Left colon (tissue), 2 donors: ENCODE measurements at regions not wholly inside any gene's neighbourhood (a gene's known extent, or its start where the extent isn't known, plus 50 kb on each side); places are given as distances from the start of the nearest gene placed in this dataset.
"Not testable (repeated sequence)": the region's sequence is repeated elsewhere in the genome, so short reads cannot be mapped to it uniquely, and the experiment has no call there.

Experiments
- ATAC-seq: fragments of 200-7000 bp; cut with Tn5 transposase; one replicate; pipeline ENCODE4 v1.9.1; 2020; ENCODE audit warnings: mild to moderate bottlenecking, moderate library complexity
- DNase-seq, 2 donors: peaks; one replicate each; pipeline ENCODE4 v3.0.0-alpha.2; 2020
- intact Hi-C, 2 donors: fragments of 100-400 bp; cut with DNase I in 1 of 2; cut with micrococcal nuclease in 1 of 2; formaldehyde crosslinking; loops; one replicate each; pipeline versions ENCODE4 v1.11.2 to v1.14.0; 2022; cut with DNase I, micrococcal nuclease
- donor health status: DM: no; HTN: no; CAD: no.
- donor health status: DM: yes; HTN: yes; CAD: no.

- ATAC-seq = peak; percentile 55
- intact Hi-C loops = no loop called here
- no peak for DNase-seq
Observed at GRCh38 chr5:96324708-96325107, 108.3 kb downstream of the PCSK1 start.

- ATAC-seq = no peak
- DNase-seq = no peak
- intact Hi-C loops = no loop called here
Observed at GRCh38 chr5:96322865-96323264, 110.2 kb downstream of the PCSK1 start.

- intact Hi-C loops = no loop called here
- no peak for DNase-seq
- ATAC-seq = no peak
Observed at GRCh38 chr5:96322217-96322616, 110.8 kb downstream of the PCSK1 start.

DNA sequence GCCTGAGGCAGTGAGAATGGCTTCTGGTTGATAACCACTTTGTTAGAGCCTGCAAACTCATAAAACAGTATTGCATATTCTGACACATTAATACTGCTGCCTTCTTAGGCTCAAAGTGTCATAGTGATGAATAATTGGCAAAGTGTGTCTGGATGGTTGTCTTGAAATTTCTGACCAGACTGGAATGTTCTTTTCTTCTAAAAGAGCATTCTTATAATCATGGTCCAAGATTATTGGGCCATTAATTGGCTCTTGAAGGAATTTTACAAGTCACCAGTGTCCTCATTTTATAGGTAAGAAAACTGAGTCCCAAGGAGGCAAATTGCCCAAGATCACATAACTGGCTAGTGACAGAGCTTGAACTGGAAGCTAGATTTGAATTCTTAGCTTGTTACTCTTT, 111.7 kb downstream of the PCSK1 start:
- DNase-seq (no peak), ATAC-seq (no peak)
- intact Hi-C loops = no loop called here

DNA sequence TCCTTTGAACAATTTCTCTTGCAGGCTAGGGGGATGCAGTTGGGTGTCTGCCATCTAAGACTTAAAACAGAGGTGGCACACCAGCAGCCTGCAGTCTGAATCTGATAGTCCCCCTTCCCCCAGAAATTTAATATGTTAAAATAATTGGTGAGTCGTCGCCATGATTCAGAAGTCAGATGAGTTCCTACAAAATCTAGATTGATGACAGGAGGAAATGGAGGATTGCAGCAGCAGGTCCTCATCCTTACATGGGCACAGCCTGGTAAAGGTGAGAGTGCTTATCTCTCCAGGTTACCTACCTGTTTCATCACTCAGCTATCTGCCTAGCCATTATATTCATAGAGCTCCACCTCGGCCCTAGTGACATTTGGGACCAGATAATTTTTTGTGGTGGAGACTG, 112.3 kb downstream of the PCSK1 start:
- DNase-seq (no peak), ATAC-seq (no peak)
- intact Hi-C loops = no loop called here

DNA sequence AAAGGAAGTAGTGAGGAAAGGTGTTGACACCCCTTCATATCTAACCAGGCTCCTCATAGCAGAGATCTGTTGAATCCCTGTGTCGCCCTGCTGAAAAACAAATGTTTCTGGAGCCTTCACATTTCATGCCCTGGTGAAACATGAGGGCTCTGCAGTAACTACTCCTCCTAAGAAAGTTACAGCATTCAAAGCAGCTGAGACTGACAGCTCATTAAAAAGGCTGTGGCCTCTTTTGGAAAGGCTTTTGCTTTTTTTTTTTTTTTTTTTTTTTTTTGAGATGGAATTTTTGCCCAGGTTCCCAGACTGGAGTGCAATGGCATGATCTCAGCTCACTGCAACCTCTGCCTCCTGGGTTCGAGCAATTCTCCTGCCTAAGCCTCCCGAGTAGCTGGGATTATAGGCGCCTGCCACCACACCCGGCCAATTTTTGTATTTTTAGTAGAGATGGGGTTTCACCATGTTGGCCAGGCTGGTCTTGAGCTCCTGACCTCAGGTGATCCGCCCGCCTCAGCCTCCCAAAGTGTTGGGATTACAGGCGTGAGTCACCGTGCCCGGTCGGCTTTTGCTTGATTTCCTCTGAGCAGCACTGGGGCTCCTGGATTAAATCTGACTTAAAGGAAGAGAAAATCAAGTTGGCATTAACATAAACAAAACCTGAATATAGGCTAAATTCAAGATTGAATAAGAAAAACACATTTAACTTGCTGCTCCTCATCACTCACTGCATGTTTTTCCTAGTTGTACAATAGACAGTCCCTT, 112.9 kb downstream of the PCSK1 start:
- DNase-seq, intact Hi-C loops, ATAC-seq: not testable (repeated sequence)

- intact Hi-C loops = no loop called here
- DNase-seq = no peak
- ATAC-seq = no peak
Observed at GRCh38 chr5:96318569-96319110, 114.4 kb downstream of the PCSK1 start.

DNA sequence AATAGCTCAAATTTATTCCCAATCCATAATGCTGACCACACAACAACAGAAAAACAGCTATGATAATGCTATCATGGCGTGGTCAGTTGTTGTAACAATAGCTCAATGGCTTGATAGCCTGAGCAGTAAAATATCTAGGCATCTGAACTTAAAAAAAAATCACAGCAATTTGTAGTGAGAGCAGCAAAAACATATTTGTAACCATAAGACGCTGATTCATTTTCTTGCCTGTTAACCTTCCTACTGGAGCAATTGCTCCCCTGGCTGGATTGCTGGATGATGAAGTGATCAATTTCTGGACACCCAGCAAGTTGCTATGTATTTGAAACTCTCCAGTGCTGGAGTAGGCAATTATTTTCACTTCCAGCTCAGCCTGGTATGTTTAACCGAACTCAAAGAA, 115.1 kb downstream of the PCSK1 start:
- no peak for ATAC-seq

GRCh38 chr5:96316487-96316886, 116.6 kb downstream of the PCSK1 start:
- DNase-seq = no peak
- intact Hi-C loops = no loop called here
- no peak for ATAC-seq

More for the DNA sequence above, 115.1 kb downstream of the PCSK1 start:
- no peak for DNase-seq
- intact Hi-C loops = no loop called here

GRCh38 chr5:96316017-96316416, 117.0 kb downstream of the PCSK1 start:
- DNase-seq = no peak
- intact Hi-C loops = no loop called here
- no peak for ATAC-seq

DNA sequence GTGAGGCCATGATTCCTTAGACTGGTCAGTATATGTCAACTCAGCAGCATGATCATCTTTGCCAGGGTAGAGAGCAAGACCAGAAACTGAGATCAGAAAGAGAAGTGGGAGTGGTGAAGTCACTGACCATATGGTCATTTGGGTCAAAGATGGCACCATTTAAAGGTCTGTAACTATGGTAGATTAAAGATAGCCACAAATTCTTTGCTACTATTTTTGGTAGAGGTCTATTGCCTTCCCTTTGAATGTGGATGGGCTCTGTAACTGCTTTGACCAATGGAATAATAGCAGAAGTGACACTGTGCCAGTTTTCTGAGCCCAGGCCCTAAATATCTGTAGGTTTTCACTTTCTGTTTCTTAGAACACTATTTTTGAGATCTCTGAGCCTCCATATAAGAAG, 117.6 kb downstream of the PCSK1 start:
- intact Hi-C loops = no loop called here
- ATAC-seq (no peak), DNase-seq (no peak)

- no peak for DNase-seq
- intact Hi-C loops = no loop called here
- no peak for ATAC-seq
Observed at GRCh38 chr5:96312383-96312782, 120.7 kb downstream of the PCSK1 start.

DNA sequence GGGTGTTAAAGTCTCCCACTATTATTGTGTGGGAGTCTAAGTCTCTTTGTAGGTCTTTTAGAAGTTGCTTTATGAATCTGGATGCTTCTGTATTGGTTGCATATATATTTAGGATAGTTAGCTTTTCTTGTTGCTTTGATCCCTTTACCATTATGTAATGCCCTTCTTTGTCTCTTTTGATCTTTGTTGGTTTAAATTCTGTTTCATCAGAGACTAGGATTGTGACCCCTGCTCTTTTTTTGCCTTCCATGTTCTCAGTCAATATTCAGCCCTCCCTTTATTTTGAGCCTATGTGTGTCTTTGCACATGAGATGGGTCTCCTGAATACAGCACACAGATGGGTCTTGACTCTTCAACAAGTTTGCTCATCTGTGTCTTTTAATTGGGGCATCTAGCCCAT, 126.0 kb downstream of the PCSK1 start:
- ATAC-seq, intact Hi-C loops, DNase-seq: not testable (repeated sequence)

DNA sequence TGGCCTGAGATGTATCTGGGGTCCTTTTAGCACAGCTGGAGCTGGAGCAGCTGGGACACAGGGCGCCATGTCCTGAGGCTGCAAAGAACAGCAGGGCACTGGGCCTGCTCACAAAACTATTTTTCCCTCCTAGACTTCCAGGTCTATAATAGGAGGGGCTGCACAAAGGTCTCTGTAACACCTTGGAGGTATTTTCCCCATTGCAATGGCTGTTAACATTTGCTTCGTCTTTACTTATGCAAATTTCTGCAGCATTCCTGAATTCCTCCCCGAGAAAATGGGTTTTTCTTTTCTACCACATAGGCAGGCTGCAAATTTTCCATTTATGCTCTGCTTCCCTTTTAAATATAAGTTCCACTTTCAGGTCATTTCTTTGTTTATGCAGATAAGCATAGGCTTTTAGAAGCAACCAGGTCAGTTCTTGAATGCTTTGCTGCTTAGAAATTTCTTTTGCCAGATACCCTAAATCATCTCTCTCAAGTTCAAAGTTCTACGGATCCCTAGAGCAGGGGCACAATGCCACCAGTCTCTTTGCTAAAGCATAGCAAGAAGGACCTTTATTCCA, 130.8 kb downstream of the PCSK1 start:
- DNase-seq (no peak), ATAC-seq (no peak)
- intact Hi-C loops = no loop called here

GRCh38 chr5:96300976-96301375, 132.1 kb downstream of the PCSK1 start:
- ATAC-seq (no peak), DNase-seq (no peak)
- intact Hi-C loops = no loop called here

GRCh38 chr5:96297867-96298266, 135.2 kb downstream of the PCSK1 start:
- intact Hi-C loops = no loop called here
- DNase-seq (no peak), ATAC-seq (no peak)

DNA sequence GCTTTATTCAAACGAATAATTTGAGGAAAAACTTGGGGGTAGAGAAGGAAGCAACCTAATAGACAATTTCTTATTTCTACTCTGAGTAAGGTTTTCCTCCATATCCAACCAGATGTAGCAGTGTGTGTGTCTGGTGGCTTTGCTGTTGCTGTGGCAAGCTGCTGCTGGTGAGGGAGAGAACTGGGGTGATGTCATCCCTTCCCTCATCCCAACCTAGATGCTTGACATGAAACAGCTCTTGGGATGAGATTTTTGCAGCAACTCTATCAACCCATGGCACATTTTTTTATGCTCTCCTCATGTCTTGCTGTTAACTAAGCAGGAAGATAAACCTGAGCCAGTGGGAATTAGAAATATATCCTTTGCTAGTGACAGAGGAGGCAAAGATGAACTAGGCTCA, 135.8 kb downstream of the PCSK1 start:
- no peak for ATAC-seq
- intact Hi-C loops = no loop called here
- no peak for DNase-seq

- ATAC-seq (no peak), DNase-seq (no peak)
- intact Hi-C loops = no loop called here
Observed at GRCh38 chr5:96294884-96295202, 138.2 kb downstream of the PCSK1 start.

- intact Hi-C loops = no loop called here
- no peak for DNase-seq
- ATAC-seq = no peak
Observed at GRCh38 chr5:96293966-96294883, 138.8 kb downstream of the PCSK1 start.
